ENCODE measurements at regions not wholly inside any gene's neighbourhood (a gene's known extent, or its start where the extent isn't known, plus 50 kb on each side); places are given as distances from the start of the nearest gene placed in this dataset.
"Not testable (repeated sequence)": the region's sequence is repeated elsewhere in the genome, so short reads cannot be mapped to it uniquely, and the experiment has no call there.

DNA sequence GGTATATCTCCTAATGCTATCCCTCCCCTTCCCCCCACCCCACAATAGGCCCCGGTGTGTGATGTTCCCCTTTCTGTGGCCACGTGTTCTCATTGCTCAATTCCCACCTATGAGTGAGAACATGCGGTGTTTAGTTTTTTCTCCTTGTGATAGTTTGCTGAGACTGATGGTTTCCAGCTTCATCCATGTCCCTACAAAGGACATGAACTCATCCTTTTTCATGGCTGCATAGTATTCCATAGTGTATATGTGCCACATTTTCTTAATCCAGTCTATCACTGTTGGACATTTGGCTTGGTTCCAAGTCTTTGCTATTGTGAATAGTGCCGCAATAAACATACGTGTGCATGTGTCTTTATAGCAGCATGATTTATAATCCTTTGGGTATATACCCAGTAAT, 122.5 kb upstream of the TAS2R1 start:
- CTCF ChIA-PET; ATAC-seq; H3K4me1 Mint-ChIP-seq (ENCODE audit: low read depth); H3K27ac Mint-ChIP-seq; POLR2A ChIA-PET; H3K27me3 Mint-ChIP-seq (ENCODE audit: low read depth); H3K9me3 Mint-ChIP-seq (ENCODE audit: insufficient read depth); H3K36me3 Mint-ChIP-seq (ENCODE audit: low read depth); H3K4me3 Mint-ChIP-seq; DNase-seq: not testable (repeated sequence)

DNA sequence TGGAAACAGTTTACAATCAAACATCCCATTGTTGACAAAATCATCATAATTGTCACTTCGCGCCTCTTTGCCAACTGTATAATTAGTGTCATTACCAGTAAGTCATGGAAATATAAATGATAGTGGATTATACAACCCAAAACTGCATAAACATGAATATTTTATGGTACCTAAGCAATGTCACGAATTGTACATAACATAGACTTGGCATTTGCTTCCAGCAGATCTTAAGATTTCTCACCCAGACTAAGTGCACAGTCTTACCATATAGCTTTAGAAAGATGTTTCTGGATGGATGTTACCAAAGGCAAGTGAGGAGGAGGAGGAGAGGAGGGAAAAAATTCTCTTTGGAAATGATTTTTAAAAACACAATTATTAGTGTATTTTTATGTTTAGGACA, 113.4 kb upstream of the TAS2R1 start:
- H3K27ac Mint-ChIP-seq, result no peak overlapping the region
- H3K4me3 Mint-ChIP-seq, result no peak overlapping the region
- no peaks in the 10 kb centered on the region for H3K36me3 Mint-ChIP-seq (ENCODE audit: low read depth)
- ChIA-PET CTCF (no interaction called here), POLR2A (no interaction called here)
- DNase-seq, result no peak
- H3K9me3 Mint-ChIP-seq (ENCODE audit: insufficient read depth), result no peaks in the 10 kb centered on the region
- no peaks in the 10 kb centered on the region for H3K4me1 Mint-ChIP-seq (ENCODE audit: low read depth)
- H3K27me3 Mint-ChIP-seq (ENCODE audit: low read depth), result no peaks in the 10 kb centered on the region
- no peak for ATAC-seq

DNA sequence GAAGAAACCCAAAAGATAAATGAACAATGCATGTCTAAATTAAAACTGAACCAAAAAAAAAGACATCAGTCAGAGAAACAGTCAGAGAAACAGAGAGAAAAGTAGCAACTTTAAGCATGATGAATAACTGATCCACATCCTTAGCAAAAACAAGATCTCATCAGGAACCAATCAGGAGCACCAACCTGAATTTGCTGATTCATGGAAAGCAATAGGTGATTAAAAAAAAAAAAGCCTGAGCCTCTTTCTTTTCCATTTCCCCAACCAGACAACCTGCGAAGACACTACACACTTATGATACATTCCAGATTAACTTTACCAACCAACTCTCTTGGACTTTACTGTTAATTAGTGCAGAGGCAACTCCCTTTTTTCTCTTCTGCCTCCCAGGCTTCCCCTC, 112.7 kb upstream of the TAS2R1 start:
- Mint-ChIP-seq H3K36me3 (ENCODE audit: low read depth) (no peaks in the 10 kb centered on the region), H3K27ac (no peak overlapping the region)

DNA sequence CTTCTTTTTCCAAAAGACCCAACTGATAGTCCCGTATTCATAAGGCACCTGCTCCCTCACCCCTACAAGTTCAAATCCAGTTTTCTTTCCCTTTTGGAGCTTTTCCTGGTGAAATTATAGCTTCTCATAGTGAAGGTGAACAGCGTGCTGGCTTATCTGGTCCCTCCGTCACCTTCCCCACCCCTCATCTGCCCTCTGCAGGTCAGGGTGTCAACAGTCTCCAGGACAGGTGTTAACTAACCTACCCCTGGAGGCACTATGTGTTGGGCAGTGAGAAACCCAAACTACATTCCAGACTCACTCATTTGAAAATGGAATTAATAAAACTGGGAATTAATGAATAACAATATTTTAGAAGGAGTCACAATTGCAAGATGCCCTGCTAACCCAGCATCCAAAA, 109.0 kb upstream of the TAS2R1 start:
- H3K36me3 Mint-ChIP-seq (ENCODE audit: low read depth), result no peaks in the 10 kb centered on the region
- no peak overlapping the region for H3K27ac Mint-ChIP-seq

More for the DNA sequence above, 112.7 kb upstream of the TAS2R1 start:
- Mint-ChIP-seq H3K4me1 (ENCODE audit: low read depth) (no peaks in the 10 kb centered on the region), H3K9me3 (ENCODE audit: insufficient read depth) (no peaks in the 10 kb centered on the region), H3K4me3 (no peak overlapping the region), H3K27me3 (ENCODE audit: low read depth) (no peaks in the 10 kb centered on the region)
- POLR2A ChIA-PET, result no interaction called here
- ATAC-seq (no peak), DNase-seq (no peak)
- CTCF ChIA-PET, result no interaction called here

DNA sequence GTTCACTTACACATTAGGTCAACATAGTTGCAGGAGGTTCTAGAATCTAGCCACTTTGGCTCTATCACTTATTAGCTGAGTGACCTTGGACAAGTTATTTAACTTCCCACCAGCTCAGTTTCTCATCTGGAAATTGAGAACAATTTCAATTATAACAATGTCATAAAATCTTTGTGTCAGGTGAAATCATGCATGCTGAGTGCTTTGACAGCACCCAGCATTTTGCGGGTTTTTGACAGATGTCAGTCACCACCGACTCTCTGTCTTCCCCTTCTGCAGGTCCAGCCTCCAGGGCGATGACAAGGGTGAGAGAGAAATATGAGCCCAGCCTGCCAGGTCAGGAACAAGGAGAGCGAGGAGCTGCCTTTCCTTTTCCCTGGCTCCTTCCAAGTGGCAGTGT, 107.1 kb upstream of the TAS2R1 start:
- DNase-seq (no peak), ATAC-seq (no peak)
- no peaks in the 10 kb centered on the region for H3K27me3 Mint-ChIP-seq (ENCODE audit: low read depth)
- ChIA-PET CTCF (no interaction called here), POLR2A (no interaction called here)
- no peaks in the 10 kb centered on the region for H3K36me3 Mint-ChIP-seq (ENCODE audit: low read depth)
- no peaks in the 10 kb centered on the region for H3K4me1 Mint-ChIP-seq (ENCODE audit: low read depth)
- H3K4me3 Mint-ChIP-seq, result no peak overlapping the region
- no peaks in the 10 kb centered on the region for H3K9me3 Mint-ChIP-seq (ENCODE audit: insufficient read depth)
- no peak overlapping the region for H3K27ac Mint-ChIP-seq

More for the DNA sequence above, 109.0 kb upstream of the TAS2R1 start:
- Mint-ChIP-seq H3K4me3 (no peak overlapping the region), H3K4me1 (ENCODE audit: low read depth) (no peaks in the 10 kb centered on the region), H3K27me3 (ENCODE audit: low read depth) (no peaks in the 10 kb centered on the region), H3K9me3 (ENCODE audit: insufficient read depth) (no peaks in the 10 kb centered on the region)
- ChIA-PET POLR2A (no interaction called here), CTCF (no interaction called here)
- no peak for ATAC-seq
- DNase-seq, result no peak

DNA sequence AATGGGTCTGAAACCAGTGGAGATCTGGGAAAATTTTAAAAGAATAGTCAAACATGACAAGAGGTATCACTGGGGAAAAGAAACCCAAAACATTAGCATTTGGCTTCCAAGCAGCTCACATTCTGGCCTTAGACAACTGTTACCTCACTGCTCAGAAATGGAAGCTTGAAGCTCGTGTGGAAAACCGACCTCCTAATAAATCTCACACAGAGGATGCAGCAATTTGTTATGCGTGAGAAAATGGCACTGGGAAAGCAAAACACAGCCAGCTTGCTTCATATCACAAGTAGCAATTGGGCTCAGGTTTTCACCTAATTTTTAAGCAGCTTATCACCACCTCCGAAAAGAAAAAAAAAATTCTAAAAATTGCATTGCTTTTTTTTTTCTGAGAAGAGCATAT, 103.3 kb upstream of the TAS2R1 start:
- ATAC-seq, result no peak
- CTCF ChIA-PET, result no interaction called here
- Mint-ChIP-seq H3K27ac (no peak overlapping the region), H3K9me3 (ENCODE audit: insufficient read depth) (no peaks in the 10 kb centered on the region), H3K4me3 (no peak overlapping the region), H3K27me3 (ENCODE audit: low read depth) (no peaks in the 10 kb centered on the region), H3K4me1 (ENCODE audit: low read depth) (no peaks in the 10 kb centered on the region), H3K36me3 (ENCODE audit: low read depth) (no peaks in the 10 kb centered on the region)
- DNase-seq, result no peak
- POLR2A ChIA-PET, result interaction anchor here (0.6 kb wide), 1 partner anchor 298 kb away, joined by 7 read pairs; no protein-coding TSS in a partner anchor

DNA sequence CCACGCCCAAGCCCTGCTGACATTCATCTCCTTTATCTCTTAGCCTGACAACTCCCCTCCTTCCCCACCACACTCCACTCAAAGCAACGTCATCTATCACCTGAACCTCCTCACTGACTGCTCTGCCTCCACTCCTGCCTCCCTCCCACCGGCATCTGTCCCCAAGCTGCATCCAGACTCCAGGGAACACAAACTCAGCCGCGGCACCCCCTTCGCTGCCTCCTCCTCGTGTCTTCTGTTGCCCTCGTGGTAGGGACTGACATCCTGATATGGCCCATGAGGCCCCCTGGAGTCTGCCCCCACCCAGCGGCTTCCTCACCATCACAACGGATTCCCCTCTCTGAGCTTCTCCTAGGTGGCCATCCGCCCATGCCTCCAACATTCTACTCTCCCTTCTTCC, 101.0 kb upstream of the TAS2R1 start:
- H3K36me3 Mint-ChIP-seq (ENCODE audit: low read depth), result no peaks in the 10 kb centered on the region
- no peaks in the 10 kb centered on the region for H3K27me3 Mint-ChIP-seq (ENCODE audit: low read depth)
- no peaks in the 10 kb centered on the region for H3K9me3 Mint-ChIP-seq (ENCODE audit: insufficient read depth)
- H3K4me1 Mint-ChIP-seq (ENCODE audit: low read depth), result no peaks in the 10 kb centered on the region
- ATAC-seq (no peak), DNase-seq (no peak)
- H3K4me3 Mint-ChIP-seq, result no peak overlapping the region
- POLR2A ChIA-PET, result no interaction called here
- CTCF ChIA-PET, result no interaction called here
- H3K27ac Mint-ChIP-seq, result no peak overlapping the region

DNA sequence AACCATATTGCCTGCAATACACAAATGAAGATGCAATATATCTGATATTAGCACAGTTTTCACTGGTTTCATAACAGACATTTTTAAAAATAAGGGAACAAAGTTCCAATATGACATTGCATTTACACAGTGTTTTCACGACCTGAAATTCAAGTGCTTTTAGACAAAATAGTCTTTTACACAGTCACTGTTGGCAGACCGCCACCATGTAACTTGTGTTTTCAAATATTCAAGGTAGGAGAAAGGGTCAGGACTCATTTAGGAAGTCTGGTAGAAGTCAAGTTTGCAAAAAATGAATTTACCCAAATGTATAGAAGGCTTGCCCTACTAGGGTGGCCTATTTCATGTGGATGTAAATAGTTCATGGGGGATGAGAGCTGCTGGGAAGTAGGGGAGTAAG, 98.1 kb upstream of the TAS2R1 start:
- no peak overlapping the region for H3K4me3 Mint-ChIP-seq
- H3K27ac Mint-ChIP-seq, result no peak overlapping the region
- CTCF ChIA-PET, result no interaction called here
- ATAC-seq (no peak), DNase-seq (no peak)
- POLR2A ChIA-PET, result no interaction called here
- no peaks in the 10 kb centered on the region for H3K27me3 Mint-ChIP-seq (ENCODE audit: low read depth)
- H3K36me3 Mint-ChIP-seq (ENCODE audit: low read depth), result no peaks in the 10 kb centered on the region
- H3K9me3 Mint-ChIP-seq (ENCODE audit: insufficient read depth), result no peaks in the 10 kb centered on the region
- H3K4me1 Mint-ChIP-seq (ENCODE audit: low read depth), result no peaks in the 10 kb centered on the region

DNA sequence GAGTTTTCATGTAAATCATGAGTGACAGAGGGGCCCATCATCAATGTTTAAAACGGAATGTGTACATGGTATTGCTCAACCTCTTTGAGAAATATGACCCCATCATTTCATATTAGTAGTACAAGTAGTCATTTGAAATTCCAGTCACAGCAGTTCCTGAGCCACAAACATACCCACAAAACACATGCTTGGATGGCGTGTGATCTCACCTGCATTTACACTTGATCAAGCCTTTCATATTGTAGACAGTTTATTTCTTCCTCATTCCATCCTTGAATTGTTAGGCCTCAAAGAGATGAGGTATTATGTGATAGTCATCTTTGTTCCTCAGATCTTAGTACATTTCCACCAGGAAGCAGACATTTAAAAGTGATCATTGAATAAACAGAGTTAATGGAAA, 96.8 kb upstream of the TAS2R1 start:
- Mint-ChIP-seq H3K4me1 (ENCODE audit: low read depth) (no peaks in the 10 kb centered on the region), H3K4me3 (no peak overlapping the region), H3K27ac (no peak overlapping the region), H3K36me3 (ENCODE audit: low read depth) (no peaks in the 10 kb centered on the region), H3K27me3 (ENCODE audit: low read depth) (no peaks in the 10 kb centered on the region), H3K9me3 (ENCODE audit: insufficient read depth) (no peaks in the 10 kb centered on the region)
- no peak for DNase-seq
- ChIA-PET POLR2A (no interaction called here), CTCF (no interaction called here)
- ATAC-seq, result no peak

DNA sequence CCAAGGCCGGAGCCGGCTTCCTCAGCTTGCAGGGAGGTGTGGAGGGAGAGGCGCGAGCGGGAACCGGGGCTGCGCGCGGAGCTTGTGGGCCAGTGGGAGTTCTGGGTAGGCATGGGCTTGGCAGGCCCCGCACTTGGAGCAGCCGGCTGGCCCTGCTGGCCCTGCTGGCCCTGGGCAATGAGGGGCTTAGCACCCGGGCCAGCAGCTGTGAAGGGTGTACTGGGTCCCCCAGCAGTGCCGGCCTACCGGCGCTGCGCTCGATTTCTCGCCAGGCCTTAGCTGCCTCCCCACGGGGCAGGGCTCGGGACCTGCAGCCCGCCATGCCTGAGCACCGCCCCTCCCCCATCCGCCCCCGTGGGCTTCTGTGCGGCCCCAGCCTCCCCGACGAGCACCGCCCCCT, 95.1 kb upstream of the TAS2R1 start:
- POLR2A ChIA-PET; DNase-seq; ATAC-seq; H3K4me3 Mint-ChIP-seq; H3K27ac Mint-ChIP-seq; CTCF ChIA-PET; H3K4me1 Mint-ChIP-seq (ENCODE audit: low read depth); H3K9me3 Mint-ChIP-seq (ENCODE audit: insufficient read depth); H3K27me3 Mint-ChIP-seq (ENCODE audit: low read depth); H3K36me3 Mint-ChIP-seq (ENCODE audit: low read depth): not testable (repeated sequence)

DNA sequence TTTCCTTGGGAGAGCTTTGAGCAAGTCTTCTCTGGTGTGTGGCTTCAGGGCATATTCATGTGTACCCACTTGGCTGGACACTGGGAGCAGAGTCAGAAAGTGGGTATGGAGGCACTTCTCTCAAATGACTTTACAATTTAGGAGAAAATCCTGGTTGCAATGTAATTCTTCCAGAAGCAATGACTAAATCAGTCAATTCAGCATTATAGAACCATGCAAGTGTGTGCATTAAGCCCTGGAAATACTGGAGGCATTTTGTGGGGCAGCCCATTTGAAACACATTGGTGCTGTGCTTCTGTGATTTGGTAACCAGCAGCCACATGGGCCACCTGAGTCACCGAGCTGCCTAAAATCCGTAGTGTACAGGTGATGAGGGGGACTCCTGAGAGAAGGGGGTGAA, 94.6 kb upstream of the TAS2R1 start:
- ChIA-PET CTCF (no interaction called here), POLR2A (no interaction called here)
- no peak overlapping the region for H3K27ac Mint-ChIP-seq
- no peaks in the 10 kb centered on the region for H3K4me1 Mint-ChIP-seq (ENCODE audit: low read depth)
- H3K4me3 Mint-ChIP-seq, result no peak overlapping the region
- no peaks in the 10 kb centered on the region for H3K27me3 Mint-ChIP-seq (ENCODE audit: low read depth)
- no peak for DNase-seq
- no peak for ATAC-seq
- H3K9me3 Mint-ChIP-seq (ENCODE audit: insufficient read depth), result no peaks in the 10 kb centered on the region
- H3K36me3 Mint-ChIP-seq (ENCODE audit: low read depth), result no peaks in the 10 kb centered on the region

DNA sequence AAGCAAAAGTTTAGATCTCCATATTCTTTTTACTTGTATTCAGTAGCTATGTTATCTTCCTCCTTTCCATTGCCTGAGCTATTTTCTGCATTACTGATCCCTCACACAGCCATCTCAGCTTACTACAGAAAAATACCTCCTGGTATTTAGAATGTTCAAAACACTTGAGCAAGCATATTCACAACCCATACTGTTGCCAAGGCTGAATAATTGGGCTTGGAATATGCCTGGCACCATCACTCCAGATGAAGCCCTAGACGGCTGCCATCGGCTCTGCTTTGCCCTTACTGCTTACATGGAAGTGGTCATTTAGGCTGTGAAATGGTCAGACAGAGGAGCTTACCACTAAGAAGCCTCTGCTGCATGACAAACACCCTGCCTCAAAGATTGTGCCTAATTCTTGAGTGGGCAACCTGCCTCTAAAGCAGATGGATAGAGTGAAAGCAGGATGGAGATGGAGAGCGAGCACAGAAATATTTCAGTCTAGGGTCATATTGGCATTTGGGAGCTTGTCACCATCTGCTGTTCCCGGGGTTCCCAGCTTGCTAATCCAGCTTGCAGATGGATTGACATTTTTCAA, 92.5 kb upstream of the TAS2R1 start:
- Mint-ChIP-seq H3K27me3 (ENCODE audit: low read depth) (no peaks in the 10 kb centered on the region), H3K4me1 (ENCODE audit: low read depth) (no peaks in the 10 kb centered on the region), H3K9me3 (ENCODE audit: insufficient read depth) (no peaks in the 10 kb centered on the region), H3K36me3 (ENCODE audit: low read depth) (no peaks in the 10 kb centered on the region), H3K4me3 (no peak overlapping the region), H3K27ac (no peak overlapping the region)
- ATAC-seq (no peak), DNase-seq (no peak)
- ChIA-PET POLR2A (no interaction called here), CTCF (no interaction called here)

DNA sequence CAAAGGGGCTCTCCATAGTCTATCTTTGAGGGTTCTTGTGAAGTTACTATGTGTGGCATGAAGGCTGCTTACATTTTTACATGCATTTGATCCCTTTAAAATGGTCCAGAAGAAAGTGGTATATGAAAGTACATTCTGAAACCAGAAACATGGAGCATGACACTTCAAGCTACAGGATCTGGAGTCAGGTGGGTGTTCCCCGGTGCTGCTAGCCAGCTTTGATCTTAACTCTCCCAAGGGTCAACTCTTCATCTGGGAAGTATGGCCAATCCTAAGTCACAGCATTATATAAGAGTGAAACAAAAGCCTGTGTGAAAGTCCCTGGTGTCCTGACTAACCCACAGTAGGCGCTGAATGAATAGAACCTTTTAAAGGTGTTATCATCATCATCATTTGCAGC, 91.0 kb upstream of the TAS2R1 start:
- no peak overlapping the region for H3K4me3 Mint-ChIP-seq
- ChIA-PET CTCF (no interaction called here), POLR2A (no interaction called here)
- no peaks in the 10 kb centered on the region for H3K27me3 Mint-ChIP-seq (ENCODE audit: low read depth)
- no peak for DNase-seq
- H3K36me3 Mint-ChIP-seq (ENCODE audit: low read depth), result no peaks in the 10 kb centered on the region
- H3K4me1 Mint-ChIP-seq (ENCODE audit: low read depth), result no peaks in the 10 kb centered on the region
- no peak for ATAC-seq
- no peaks in the 10 kb centered on the region for H3K9me3 Mint-ChIP-seq (ENCODE audit: insufficient read depth)
- no peak overlapping the region for H3K27ac Mint-ChIP-seq
